GM12878 (cell line): ENCODE measurements at regions not wholly inside any gene's neighbourhood (a gene's known extent, or its start where the extent isn't known, plus 50 kb on each side); places are given as distances from the start of the nearest gene placed in this dataset.

Experiments
- CREB1 ChIP-seq: IDR thresholded peaks from 2 replicates; pipeline ENCODE4 v1.6.1; 2012; ENCODE audit warnings: low read depth, mild to moderate bottlenecking, inconsistent platforms
- E2F4 ChIP-seq: IDR thresholded peaks from 2 replicates; pipeline ENCODE4 v1.6.1; 2012; ENCODE audit warnings: low read depth, low read length, improper control_type of control experiment
- HSF1 ChIP-seq: fragments of 150-350 bp; IDR thresholded peaks from 2 replicates; pipeline ENCODE4 v1.6.1; 2014; ENCODE audit warnings: mild to moderate bottlenecking, low read depth, low read length
- MXI1 ChIP-seq: fragments of 150-350 bp; IDR thresholded peaks from 2 replicates; pipeline ENCODE4 v1.6.1; 2011; ENCODE audit warnings: low read depth, mild to moderate bottlenecking, inconsistent platforms, low read length, improper control_type of control experiment
- POLR2A ChIP-seq: IDR thresholded peaks from 2 replicates; pipeline ENCODE4 v1.6.1; 2011; ENCODE audit warnings: low read depth, mild to moderate bottlenecking, low read length

GRCh38 chr2:129796225-129796624 is 183.2 kb upstream of the RAB6C start:
- TF ChIP-seq POLR2A: no peak
- TF ChIP-seq MXI1: no peak
- TF ChIP-seq HSF1: no peak
- TF ChIP-seq CREB1: no peak
- no peak for TF ChIP-seq E2F4
